HG03103 (cell line): ENCODE measurements at regions not wholly inside any gene's neighbourhood (a gene's known extent, or its start where the extent isn't known, plus 50 kb on each side); places are given as distances from the start of the nearest gene placed in this dataset.
"Not testable (repeated sequence)": the region's sequence is repeated elsewhere in the genome, so short reads cannot be mapped to it uniquely, and the experiment has no call there.

ENCODE experiments used
- ATAC-seq: cut with Tn5 transposase; IDR thresholded peaks from one replicate; pipeline ENCODE4 v1.9.1; 2021; ENCODE audit warnings: low read depth; ENCODE audit not compliant: unreplicated experiment

DNA sequence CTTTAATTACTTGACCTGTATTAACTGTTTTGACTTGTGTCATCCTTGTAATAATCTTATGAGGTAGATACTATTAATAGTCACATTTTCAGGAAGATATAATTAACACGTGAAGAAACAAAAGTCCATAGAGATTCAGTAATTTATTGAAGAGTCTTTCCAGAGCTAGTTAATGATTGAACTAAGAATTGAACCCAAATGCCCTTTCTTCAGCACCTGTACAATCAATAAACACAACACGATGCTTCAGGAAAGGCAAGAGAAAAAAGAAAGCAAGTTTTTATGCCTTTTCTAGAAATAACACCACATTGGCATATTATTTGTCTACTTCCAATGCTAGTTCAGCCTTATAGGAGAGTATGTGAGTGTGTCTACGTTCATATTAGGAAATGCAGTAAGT is 399.6 kb downstream of the NAF1 start:
- ATAC-seq = no peak

DNA sequence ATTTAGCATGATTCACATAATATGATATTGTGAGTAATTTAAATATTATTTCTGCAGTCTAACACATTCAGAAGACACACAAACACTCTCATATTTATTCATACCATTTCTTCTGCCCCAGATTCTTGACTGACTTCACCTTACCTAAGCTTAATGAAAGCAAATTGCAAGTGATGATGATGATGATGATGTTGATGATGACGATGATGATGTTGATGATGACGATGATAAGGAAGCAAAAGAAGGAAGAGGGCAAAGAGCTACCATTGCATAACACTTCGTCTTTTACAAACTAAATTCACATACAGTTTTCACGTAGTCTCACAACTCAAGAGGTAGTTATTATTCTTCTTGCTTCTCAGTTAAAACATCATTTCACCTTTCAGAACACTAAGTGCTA is 404.7 kb downstream of the NAF1 start:
- ATAC-seq = no peak

DNA sequence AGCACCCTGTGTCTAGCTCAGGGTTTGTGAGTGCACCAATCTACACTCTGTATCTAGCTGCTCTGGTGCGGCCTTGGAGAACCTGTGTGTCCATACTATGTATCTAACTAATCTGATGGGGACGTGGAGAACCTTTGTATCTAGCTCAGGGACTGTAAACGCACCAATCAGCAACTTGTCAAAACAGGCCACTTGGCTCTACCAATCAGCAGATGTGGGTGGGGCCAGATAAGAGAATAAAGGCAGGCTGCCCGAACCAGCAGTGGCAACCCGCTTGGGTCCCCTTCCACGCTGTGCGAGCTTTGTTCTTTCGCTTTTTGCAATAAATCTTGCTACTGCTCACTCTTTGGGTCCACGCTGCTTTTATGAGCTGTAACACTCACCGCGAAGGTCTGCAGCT is 426.5 kb downstream of the NAF1 start:
- ATAC-seq = not testable (repeated sequence)

DNA sequence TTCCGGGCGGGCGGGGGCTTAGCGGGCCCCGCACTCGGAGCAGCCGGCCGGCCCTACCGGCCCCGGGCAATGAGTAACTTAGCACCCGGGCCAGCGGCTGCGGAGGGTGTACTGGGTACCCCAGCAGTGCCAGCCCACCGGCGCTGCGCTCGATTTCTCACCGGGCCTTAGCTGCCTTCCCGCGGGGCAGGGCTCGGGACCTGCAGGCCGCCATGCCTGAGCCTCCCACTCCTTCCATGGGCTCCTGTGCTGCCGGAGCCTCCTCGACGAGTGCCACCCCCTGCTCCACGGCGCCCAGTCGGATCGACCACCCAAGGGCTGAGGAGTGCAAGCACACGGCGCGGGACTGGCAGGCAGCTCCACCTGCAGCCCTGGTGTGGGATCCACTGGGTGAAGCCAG is 427.1 kb downstream of the NAF1 start:
- ATAC-seq = not testable (repeated sequence)

DNA sequence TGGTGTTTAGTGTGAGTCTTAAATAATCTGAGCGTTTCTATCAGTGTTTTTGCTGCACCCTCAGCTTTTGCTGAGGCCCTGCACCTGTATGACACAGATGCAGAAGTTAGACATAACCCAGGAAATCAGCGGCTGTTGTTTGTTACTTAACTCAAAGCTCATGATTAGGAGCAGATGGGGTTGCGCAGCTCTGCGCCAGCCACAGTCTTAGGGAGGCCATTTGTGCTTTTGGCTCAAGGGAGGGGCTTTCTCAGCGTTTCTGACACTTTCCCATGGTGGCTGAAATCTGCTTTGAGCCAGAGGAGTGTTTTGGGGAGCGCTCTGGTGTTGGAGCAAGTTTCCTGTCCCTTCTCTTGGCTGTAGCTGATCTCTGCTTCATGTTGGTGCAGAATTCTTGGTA is 433.8 kb downstream of the NAF1 start:
- no peak for ATAC-seq

DNA sequence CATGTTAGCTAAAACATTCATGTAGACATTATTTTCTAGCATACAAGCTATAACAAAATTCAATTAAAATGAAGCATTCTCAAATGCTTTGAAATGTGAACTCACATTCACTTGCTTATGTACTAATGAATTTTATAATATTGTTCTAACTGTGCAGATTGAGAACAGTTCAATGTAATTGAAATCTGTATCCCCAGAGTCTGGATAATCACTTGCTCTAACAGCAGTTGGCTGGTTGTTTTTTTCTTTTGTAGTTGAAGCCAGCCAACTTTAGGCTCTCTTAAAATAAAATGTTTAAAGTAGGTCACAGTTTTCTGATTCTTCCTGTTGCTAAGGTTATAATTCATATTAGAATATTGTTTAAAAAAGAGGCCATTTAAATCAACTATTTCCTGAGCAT is 438.9 kb downstream of the NAF1 start:
- ATAC-seq = no peak

DNA sequence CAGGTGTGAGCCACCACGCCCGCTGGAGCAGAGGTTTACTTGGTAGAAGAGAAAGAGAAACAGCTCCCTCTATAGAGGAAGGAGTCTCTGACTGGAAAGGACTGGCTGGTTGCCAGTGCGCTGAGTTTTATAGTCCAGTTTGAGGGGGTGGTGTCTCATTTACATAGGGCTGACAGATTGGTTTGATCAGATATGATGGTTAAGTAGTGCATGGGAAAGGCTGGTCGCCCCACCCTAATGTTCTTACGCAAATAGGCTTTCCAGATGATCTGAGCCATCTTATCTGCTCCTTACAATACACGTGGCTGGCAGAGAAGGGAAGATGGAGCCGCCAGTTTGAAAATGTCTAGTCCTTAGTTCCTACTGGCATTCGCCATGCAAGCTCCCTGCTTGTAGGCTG is 439.5 kb downstream of the NAF1 start:
- no peak for ATAC-seq

DNA sequence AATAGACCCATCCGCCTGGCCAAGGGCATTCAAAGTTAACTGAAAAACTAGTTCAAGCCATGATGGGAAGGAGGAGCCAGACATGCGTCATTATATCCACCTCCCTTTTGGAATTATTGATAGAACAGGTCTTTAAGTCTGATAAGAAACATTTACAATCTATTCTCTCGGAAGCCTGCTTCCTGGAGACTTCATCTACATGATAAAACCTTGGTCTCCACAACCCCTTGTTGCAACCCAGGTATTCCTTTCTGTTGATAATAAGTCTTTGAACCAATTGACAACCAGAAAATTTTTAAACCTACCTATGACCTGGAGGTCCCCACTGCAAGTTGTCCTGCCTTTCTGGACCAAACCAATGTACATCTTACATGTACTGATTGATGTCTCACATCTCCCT is 451.3 kb downstream of the NAF1 start:
- ATAC-seq = no peak

DNA sequence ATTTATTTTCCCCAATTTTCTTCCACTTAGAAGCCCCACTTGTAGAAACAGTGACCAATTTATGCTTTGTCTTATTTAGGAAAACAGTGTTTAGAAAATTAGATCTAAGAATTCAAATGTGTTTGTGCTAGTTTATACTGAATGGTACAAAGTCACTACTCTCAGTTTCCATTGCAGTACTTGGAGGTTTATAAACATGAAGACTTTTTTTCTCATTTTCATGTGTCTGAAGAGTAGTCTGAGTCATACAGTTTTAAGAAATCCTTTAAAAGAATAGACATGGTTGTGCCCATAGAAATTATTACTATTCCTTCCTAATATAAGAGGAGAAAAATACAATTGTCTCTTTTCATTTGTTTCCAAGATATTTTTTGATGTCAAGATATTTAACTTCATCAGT is 458.7 kb downstream of the NAF1 start:
- ATAC-seq = no peak

DNA sequence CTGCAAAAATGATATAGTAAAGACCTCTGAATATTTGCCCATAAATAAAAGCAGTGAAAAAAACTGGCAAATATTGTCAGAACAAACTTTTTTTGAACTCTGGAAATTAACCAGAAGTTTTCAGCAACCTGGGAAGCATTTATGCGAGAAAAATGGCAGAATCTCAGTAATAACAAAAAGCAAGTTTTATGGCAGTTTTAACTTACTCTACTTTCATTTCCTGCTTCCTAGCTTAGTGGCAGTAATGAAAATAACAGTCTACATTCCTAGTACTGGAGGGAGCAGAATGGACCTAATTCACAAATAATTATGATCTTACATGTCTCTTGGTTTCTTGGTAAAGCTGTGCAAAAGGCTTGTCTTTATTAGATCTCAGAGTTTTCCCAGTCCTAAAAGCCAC is 460.1 kb downstream of the NAF1 start:
- ATAC-seq = no peak

DNA sequence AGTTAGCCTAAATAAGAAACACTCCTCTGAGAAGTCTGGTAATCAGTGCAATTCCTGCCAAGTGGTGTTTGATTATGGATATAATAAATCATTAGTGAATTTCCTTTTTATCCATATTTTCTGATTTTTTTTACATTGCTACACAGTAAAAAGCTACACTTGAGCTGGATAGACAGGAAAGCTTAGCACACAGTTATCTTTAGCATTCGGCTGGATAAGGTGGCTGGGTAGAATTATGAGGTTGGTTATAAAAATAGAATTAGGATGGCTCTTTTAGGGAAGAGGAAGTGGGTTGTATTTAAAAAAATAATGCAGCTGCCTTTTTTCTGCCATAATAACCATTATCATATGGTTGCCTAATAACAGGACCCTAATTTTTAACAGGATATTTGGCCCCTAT is 460.6 kb downstream of the NAF1 start:
- ATAC-seq = no peak

DNA sequence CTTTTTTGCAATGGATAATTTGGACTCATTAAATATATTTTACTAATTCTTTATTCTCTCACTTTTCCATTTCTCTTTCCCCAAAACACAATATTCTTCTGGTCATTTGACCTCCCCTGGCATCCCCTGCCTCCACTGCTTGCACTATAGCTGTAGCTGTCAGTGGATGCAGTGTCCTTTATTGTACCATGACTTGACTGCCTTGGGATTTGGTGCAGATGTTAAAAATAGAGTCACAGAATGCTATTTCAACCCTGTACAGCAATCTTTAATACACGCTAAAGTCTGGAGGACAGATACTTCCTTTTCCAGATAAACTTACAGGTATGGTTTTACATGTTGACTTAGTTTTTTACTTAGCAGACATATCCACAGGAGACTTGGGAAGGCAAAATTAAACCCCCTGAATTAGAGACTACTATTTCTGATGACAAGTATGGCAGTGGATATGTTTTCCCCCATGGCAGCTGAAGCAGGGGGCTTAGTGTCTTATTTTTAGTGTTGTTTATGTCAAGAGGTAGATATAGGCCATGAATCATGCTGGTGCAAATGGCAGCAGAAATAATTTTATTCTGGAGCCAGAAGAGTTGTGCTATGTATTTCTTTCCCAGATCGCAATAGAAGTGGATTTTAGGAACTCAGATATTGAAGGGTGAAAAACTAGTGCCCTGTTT is 461.4 kb downstream of the NAF1 start:
- ATAC-seq = no peak

DNA sequence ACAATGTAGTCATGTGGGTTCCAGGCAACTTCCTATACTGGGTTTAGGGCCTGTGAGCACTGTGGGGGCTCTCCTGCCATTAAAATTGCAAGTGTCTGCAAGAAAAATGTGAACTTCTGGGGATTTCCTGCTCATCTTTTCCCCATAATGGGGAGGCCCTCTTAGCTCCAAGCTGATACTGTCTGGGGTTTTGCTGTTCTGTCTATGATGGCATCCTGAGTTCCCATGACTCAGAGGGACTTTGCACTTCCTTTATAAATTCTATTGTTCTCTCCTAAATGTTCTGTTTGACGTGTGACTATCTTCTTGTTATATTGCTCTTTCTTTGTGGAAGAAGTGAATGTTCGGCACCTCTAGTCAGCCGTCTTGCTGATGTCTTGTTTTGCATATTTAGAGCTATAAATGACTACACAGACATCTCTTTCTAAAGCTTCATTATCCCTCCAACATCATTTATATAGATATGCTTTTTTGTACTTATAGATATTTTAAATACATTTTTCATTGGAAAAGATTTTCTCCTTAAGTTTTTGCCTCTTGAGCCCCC is 465.8 kb downstream of the NAF1 start:
- ATAC-seq = no peak

DNA sequence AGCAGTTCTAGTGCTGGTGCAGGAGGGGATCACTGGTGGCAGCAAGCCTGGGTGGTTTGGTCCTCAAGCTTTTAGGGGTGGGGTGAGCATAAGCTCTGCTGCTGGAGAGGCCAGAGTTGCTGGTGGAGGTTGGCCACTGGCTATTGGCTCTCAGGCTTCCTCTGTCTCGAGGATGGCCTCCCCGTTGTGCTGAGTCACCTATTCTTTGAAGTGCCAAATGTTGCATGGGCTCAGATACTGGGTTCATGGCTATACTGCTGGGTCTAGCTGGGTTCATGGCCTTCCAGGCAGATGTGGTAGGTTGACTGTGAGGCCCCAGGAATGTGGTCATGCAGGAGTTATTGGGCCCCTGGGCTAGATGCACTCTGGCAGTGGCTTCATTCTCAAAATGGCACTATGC is 466.3 kb downstream of the NAF1 start:
- ATAC-seq = no peak

DNA sequence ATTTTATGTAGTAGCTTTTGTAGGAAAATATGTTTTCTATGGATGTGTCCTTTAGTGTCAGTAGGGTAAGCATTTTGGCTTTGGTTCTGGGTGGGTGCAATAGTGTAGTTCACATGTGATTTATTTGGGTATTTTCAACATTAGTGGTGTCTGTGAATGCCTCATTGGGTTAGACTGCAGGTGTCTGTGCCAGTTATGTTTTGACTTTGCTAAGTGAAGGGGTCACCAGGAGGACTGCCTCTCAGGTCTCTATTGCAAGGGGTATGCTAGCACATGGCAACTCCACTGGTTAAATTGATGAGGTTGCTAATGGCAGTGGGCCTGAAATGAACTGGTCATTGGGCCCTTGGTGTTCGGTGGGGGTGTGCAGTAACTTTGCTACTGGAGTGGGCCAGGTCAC is 467.1 kb downstream of the NAF1 start:
- ATAC-seq = no peak

DNA sequence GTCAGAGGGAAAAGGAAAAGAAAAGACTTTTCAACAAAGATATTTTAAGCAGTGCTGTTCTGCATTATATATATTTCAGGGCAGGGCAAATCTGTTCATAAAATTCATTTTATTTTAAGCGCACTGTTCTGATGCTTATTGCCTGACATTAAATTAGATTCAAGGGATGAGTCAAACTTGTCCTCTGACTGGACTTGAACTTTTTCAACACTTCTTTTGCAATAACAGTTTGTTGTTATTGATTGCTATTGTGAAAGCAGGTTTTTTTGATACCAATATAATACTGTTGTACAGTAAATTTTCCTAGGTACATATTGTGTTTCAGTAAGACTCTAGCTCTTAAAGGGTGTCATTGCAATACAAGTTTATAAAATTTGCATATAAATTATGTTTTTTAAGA is 481.3 kb downstream of the NAF1 start:
- ATAC-seq = no peak

DNA sequence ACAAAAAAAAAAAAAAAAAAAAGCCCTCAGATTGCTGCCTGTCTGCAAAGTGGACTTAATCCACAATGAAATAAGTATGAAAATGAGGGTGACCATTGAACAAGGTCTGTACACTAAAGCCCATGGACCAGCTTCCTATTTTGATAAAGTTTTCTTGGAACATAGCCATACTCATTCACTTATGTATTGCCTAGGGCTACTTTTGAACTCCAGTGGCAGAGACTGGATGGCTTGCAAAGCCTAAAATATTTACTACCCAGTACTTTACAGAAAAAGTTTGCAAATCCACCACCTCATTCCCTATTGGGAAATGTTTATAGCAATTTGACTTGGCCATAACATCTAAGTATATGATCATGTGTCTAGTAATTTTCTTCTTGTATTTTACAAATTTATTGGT is 481.7 kb downstream of the NAF1 start:
- no peak for ATAC-seq

DNA sequence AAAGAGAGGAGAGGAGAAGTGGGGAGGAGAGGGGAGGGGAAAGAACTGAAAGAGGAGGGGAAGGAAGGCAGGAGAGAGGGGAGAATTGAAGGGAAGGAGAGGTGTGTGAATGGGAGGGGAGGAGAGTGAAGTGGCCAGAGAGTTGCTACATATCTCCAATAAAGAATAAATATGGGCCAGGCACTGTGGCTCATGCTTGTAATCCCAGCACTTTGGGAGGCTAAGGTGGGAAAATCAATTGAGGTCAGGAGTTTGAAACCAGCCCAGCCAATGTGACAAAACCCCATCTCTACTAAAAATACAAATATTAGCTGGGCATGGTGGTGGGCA is 482.4 kb downstream of the NAF1 start:
- ATAC-seq = no peak

DNA sequence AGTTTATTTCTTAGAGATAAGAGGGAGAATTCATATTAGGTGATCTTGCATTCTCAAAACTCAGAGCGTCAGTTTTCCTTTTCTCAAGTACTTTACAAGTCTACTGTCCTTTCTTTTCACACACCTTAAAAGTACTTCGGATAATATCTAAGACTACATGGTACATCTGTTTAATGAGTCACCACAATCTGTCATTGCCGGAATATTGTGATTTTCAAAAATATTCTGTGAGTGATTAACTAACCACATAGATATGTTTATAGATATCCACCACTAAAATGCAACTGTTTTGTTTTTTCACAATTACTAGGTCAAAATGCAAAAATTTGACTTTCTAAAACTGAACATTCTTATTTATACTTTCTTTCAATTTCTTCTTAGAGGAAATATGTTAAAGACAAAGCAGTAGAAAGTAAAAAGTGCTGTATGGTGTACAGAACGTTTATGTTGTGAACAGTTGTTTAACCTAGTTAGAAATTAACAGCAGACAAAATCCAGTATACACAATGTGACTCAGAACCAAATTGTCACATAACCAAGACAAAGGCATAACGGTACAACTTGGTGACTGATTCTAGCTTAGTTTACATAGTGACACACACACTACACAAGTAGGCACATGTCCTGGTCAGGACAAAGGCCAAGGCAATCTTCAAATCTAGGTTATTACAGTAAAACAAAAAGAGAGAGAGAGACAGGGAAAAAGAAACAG is 482.9 kb downstream of the NAF1 start:
- no peak for ATAC-seq

DNA sequence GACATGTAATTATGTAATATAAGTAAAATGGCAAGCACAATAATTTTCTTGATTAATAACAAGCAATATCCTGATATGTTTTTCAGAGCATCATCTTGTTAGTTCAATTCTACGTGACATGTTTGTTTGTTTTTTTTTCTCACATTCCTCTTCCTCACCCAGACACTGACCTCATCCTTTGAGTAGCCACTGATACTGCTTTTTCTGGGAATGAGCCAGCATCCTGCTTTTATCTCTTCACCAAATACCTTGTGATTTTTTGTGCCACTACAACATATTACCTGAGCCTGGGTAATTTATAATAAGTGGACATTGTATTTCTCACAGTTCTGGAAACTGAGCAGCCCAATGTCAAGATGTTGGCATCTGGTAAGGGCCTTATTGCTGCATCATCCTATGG is 484.0 kb downstream of the NAF1 start:
- ATAC-seq = no peak

DNA sequence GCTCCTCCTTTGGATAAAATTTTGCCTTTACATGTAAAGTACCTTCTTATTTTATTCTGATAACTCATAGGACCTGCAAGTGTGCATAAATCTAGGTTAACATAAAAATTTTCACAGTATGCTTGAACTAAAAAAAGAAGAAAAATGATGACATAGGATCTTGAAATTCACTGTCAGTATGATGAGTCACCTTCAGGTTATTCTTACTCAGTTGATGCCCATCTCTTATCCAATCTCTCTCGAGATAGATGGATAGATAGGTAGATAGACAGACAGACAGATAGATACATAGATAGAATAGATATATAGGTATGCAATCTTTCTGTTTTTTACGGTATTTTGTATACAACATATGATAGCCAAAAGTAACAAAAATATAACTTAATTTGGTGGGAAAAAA is 485.5 kb downstream of the NAF1 start:
- ATAC-seq = no peak

DNA sequence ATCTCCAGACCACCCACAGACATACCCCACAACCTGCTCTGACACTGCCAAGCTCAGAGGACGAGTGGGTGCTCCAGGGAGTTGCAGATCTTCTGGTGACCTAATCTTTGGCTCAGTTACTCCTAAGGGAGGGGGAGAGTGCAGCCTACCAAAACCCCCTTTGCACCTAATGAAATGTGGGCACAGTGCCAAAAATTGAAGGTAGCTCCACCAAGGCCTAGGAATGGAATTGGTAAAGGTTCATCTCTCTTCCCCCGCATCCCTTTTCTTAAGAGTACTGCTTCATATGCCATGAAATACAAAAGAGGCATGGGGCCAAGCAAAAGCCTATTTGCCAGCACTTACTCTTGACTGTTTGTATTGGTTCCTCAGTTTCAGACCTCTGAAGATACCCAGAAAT is 491.0 kb downstream of the NAF1 start:
- no peak for ATAC-seq
